ENCODE measurements at regions not wholly inside any gene's neighbourhood (a gene's known extent, or its start where the extent isn't known, plus 50 kb on each side); places are given as distances from the start of the nearest gene placed in this dataset.
A peak's percentile ranks its signal among the peaks of the same experiment; 100 is the strongest.
"Not testable (repeated sequence)": the region's sequence is repeated elsewhere in the genome, so short reads cannot be mapped to it uniquely, and the experiment has no call there.

GRCh38 chr3:157906627-157907026 is 199.6 kb downstream of the SHOX2 start:
- no peaks in the 10 kb centered on the region for H3K36me3 ChIP-seq (ENCODE audit: control insufficient read depth, low read length)
- H3K79me2 ChIP-seq (ENCODE audit: control insufficient read depth, low read length): no peaks in the 10 kb centered on the region
- H3K27ac ChIP-seq (ENCODE audit: low read depth, low read length): no peak overlapping the region
- H3F3A ChIP-seq (ENCODE audit: control insufficient read depth, insufficient read depth): no peaks in the 10 kb centered on the region
- H3K9me2 ChIP-seq (replicated peaks; ENCODE audit: control insufficient read depth, low read length): no peaks in the 10 kb centered on the region; the same call in 1 of the 2 replicates
- H4K20me1 ChIP-seq (ENCODE audit: control insufficient read depth, insufficient read depth, low read depth, low read length): no peaks in the 10 kb centered on the region
- H3K4me3 ChIP-seq (ENCODE audit: low read length): no peak overlapping the region
- H3K4me1 ChIP-seq (ENCODE audit: control insufficient read depth, low read length): no peaks in the 10 kb centered on the region
- H3K4me2 ChIP-seq (ENCODE audit: low read length): no peak overlapping the region
- peaks cover 2% of the 10 kb centered on the region; the same call in 1 of the 2 replicates for H3K27me3 ChIP-seq (ENCODE audit: control insufficient read depth, low read length)
- H3K9me3 ChIP-seq (ENCODE audit: control insufficient read depth, insufficient read depth, low read length): no peaks in the 10 kb centered on the region
- TF ChIP-seq CTCF (IDR thresholded peaks at IDR 0.05; ENCODE audit: low read depth, low read length, poor library complexity, severe bottlenecking) (no peak), EZH2phosphoT487 (IDR thresholded peaks at IDR 0.05; ENCODE audit: borderline replicate concordance, low read length) (no peak)

DNA sequence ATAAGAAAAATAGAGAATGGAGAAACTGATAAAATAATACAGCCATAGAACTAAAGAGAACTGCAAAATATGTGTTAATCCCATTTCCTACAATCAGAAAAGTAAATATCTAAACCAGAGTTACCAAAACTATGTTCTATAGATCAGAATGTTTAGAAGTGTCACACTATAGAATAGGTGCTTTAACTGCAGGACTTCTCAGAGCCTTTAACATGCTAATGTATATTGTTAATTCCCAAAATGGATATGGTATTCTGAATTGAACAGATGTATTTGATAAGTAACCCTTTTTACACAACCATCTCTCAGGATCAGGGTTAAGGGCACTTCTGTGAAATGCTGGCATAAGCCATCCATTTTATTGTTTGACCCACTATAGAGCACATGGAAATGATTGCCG is 200.3 kb downstream of the SHOX2 start:
- Histone ChIP-seq H3K9me2 (replicated peaks; ENCODE audit: control insufficient read depth, low read length) (no peaks in the 10 kb centered on the region; the same call in 1 of the 2 replicates), H3K79me2 (ENCODE audit: control insufficient read depth, low read length) (no peaks in the 10 kb centered on the region), H3K36me3 (ENCODE audit: control insufficient read depth, low read length) (no peaks in the 10 kb centered on the region), H3F3A (ENCODE audit: control insufficient read depth, insufficient read depth) (no peaks in the 10 kb centered on the region), H3K4me2 (ENCODE audit: low read length) (no peak overlapping the region), H3K9me3 (ENCODE audit: control insufficient read depth, insufficient read depth, low read length) (no peaks in the 10 kb centered on the region), H3K4me1 (ENCODE audit: control insufficient read depth, low read length) (no peaks in the 10 kb centered on the region), H4K20me1 (ENCODE audit: control insufficient read depth, insufficient read depth, low read depth, low read length) (no peaks in the 10 kb centered on the region), H3K27me3 (ENCODE audit: control insufficient read depth, low read length) (peaks cover 2% of the 10 kb centered on the region; the same call in 1 of the 2 replicates), H3K4me3 (ENCODE audit: low read length) (no peak overlapping the region), H3K27ac (ENCODE audit: low read depth, low read length) (no peak overlapping the region)
- TF ChIP-seq EZH2phosphoT487 (IDR thresholded peaks at IDR 0.05; ENCODE audit: borderline replicate concordance, low read length): no peak
- no peak for TF ChIP-seq CTCF (IDR thresholded peaks at IDR 0.05; ENCODE audit: low read depth, low read length, poor library complexity, severe bottlenecking)

GRCh38 chr3:157902680-157903079 is 203.5 kb downstream of the SHOX2 start:
- not testable (repeated sequence) for H4K20me1 ChIP-seq (ENCODE audit: control insufficient read depth, insufficient read depth, low read depth, low read length); H3K4me1 ChIP-seq (ENCODE audit: control insufficient read depth, low read length); H3F3A ChIP-seq (ENCODE audit: control insufficient read depth, insufficient read depth); H3K36me3 ChIP-seq (ENCODE audit: control insufficient read depth, low read length); H3K9me3 ChIP-seq (ENCODE audit: control insufficient read depth, insufficient read depth, low read length); H3K27me3 ChIP-seq (ENCODE audit: control insufficient read depth, low read length); H3K27ac ChIP-seq (ENCODE audit: low read depth, low read length); H3K4me3 ChIP-seq (ENCODE audit: low read length); H3K9me2 ChIP-seq (replicated peaks; ENCODE audit: control insufficient read depth, low read length); H3K4me2 ChIP-seq (ENCODE audit: low read length); H3K79me2 ChIP-seq (ENCODE audit: control insufficient read depth, low read length)

GRCh38 chr3:157888040-157888439 is 218.2 kb downstream of the SHOX2 start:
- H3K36me3 ChIP-seq (ENCODE audit: control insufficient read depth, low read length): no peaks in the 10 kb centered on the region
- H3F3A ChIP-seq (ENCODE audit: control insufficient read depth, insufficient read depth): no peaks in the 10 kb centered on the region
- H3K9me3 ChIP-seq (ENCODE audit: control insufficient read depth, insufficient read depth, low read length): no peaks in the 10 kb centered on the region
- H3K4me3 ChIP-seq (ENCODE audit: low read length): no peak overlapping the region
- no peaks in the 10 kb centered on the region for H3K4me1 ChIP-seq (ENCODE audit: control insufficient read depth, low read length)
- H3K9me2 ChIP-seq (replicated peaks; ENCODE audit: control insufficient read depth, low read length): no peaks in the 10 kb centered on the region
- no peaks in the 10 kb centered on the region for H3K27me3 ChIP-seq (ENCODE audit: control insufficient read depth, low read length)
- peak; percentile 18 for TF ChIP-seq CTCF (IDR thresholded peaks at IDR 0.05; ENCODE audit: low read depth, low read length, poor library complexity, severe bottlenecking)
- no peak for TF ChIP-seq EZH2phosphoT487 (IDR thresholded peaks at IDR 0.05; ENCODE audit: borderline replicate concordance, low read length)
- no peak overlapping the region for H3K27ac ChIP-seq (ENCODE audit: low read depth, low read length)
- H3K79me2 ChIP-seq (ENCODE audit: control insufficient read depth, low read length): no peaks in the 10 kb centered on the region
- no peaks in the 10 kb centered on the region for H4K20me1 ChIP-seq (ENCODE audit: control insufficient read depth, insufficient read depth, low read depth, low read length)
- H3K4me2 ChIP-seq (ENCODE audit: low read length): no peak overlapping the region
